GM12891 (cell line): ENCODE measurements at regions not wholly inside any gene's neighbourhood (a gene's known extent, or its start where the extent isn't known, plus 50 kb on each side); places are given as distances from the start of the nearest gene placed in this dataset.

Experiments used
- DNase-seq: peaks from one replicate; pipeline ENCODE4 v3.0.0; 2011; ENCODE audit warnings: low spot score; ENCODE audit not compliant: insufficient read length
- FAIRE-seq: peaks from 2 replicates; lab custom pipeline; 2011; peaks lifted over from hg19 to GRCh38; lab: Jason Lieb, UNC
- PAX5 ChIP-seq: IDR thresholded peaks from 2 replicates; pipeline ENCODE4 v1.6.1; 2011; ENCODE audit warnings: low read length, moderate library complexity, mild to moderate bottlenecking; ENCODE audit not compliant: insufficient read depth, severe bottlenecking
- POLR2A ChIP-seq: IDR thresholded peaks from 2 replicates; pipeline ENCODE4 v1.6.1; 2011; ENCODE audit warnings: low read depth, low read length, control low read depth
- POLR2AphosphoS5 ChIP-seq: IDR thresholded peaks from 2 replicates; pipeline ENCODE4 v1.6.1; 2011; ENCODE audit warnings: low read depth, low read length, control low read depth
- POU2F2 ChIP-seq: IDR thresholded peaks from 2 replicates; pipeline ENCODE4 v1.6.1; 2011; ENCODE audit warnings: low read depth, mild to moderate bottlenecking, control low read depth, low read length, moderate library complexity
- SPI1 ChIP-seq: IDR thresholded peaks from 2 replicates; pipeline ENCODE4 v1.6.1; 2011; ENCODE audit warnings: low read depth, low read length, control low read depth
- TAF1 ChIP-seq: IDR thresholded peaks from 2 replicates; pipeline ENCODE4 v1.6.1; 2011; ENCODE audit warnings: low read depth, low read length, control low read depth

- DNase-seq: no peak
- no peak for FAIRE-seq
- no peak for TF ChIP-seq PAX5
- no peak for TF ChIP-seq POLR2AphosphoS5
- no peak for TF ChIP-seq SPI1
- TF ChIP-seq TAF1: no peak
- TF ChIP-seq POU2F2: no peak
- TF ChIP-seq POLR2A: no peak
Measured at GRCh38 chr1:96178053-96178452, 543.5 kb upstream of the PTBP2 start.

- FAIRE-seq (no peak), DNase-seq (no peak)
- TF ChIP-seq POLR2A (no peak), POLR2AphosphoS5 (no peak), PAX5 (no peak), TAF1 (no peak), POU2F2 (no peak), SPI1 (no peak)
Measured at GRCh38 chr1:96183485-96183884, 538.1 kb upstream of the PTBP2 start.

- FAIRE-seq (no peak), DNase-seq (no peak)
- no peak for TF ChIP-seq POLR2AphosphoS5
- TF ChIP-seq TAF1: no peak
- TF ChIP-seq PAX5: no peak
- no peak for TF ChIP-seq POU2F2
- TF ChIP-seq SPI1: no peak
- no peak for TF ChIP-seq POLR2A
Measured at GRCh38 chr1:96183928-96184327, 537.7 kb upstream of the PTBP2 start.

- DNase-seq (no peak), FAIRE-seq (no peak)
- TF ChIP-seq POU2F2 (no peak), SPI1 (no peak), POLR2AphosphoS5 (no peak)
Measured at GRCh38 chr1:96185181-96185580, 536.4 kb upstream of the PTBP2 start.

- no peak for TF ChIP-seq TAF1
- TF ChIP-seq SPI1: no peak
- no peak for TF ChIP-seq POLR2A
- TF ChIP-seq PAX5: no peak
- no peak for TF ChIP-seq POLR2AphosphoS5
- no peak for TF ChIP-seq POU2F2
- no peak for DNase-seq
- FAIRE-seq: no peak
Measured at GRCh38 chr1:96187020-96187419, 534.6 kb upstream of the PTBP2 start.

- TF ChIP-seq PAX5: no peak
- TF ChIP-seq TAF1: no peak
- TF ChIP-seq SPI1: no peak
- TF ChIP-seq POU2F2: no peak
- TF ChIP-seq POLR2AphosphoS5: no peak
- no peak for TF ChIP-seq POLR2A
- no peak for FAIRE-seq
- DNase-seq: no peak
Measured at GRCh38 chr1:96191165-96191564, 530.4 kb upstream of the PTBP2 start.

GRCh38 chr1:96206451-96206850 lies 515.1 kb upstream of the PTBP2 start:
- TF ChIP-seq TAF1 (no peak), PAX5 (no peak), POLR2AphosphoS5 (no peak), POU2F2 (no peak), POLR2A (no peak), SPI1 (no peak)
- DNase-seq: no peak
- FAIRE-seq: no peak

GRCh38 chr1:96207936-96208335 lies 513.6 kb upstream of the PTBP2 start:
- no peak for DNase-seq
- TF ChIP-seq POU2F2: no peak
- no peak for TF ChIP-seq POLR2A
- no peak for TF ChIP-seq PAX5
- TF ChIP-seq TAF1: no peak
- TF ChIP-seq SPI1: no peak
- TF ChIP-seq POLR2AphosphoS5: no peak
- no peak for FAIRE-seq

- DNase-seq (no peak), FAIRE-seq (no peak)
- no peak for TF ChIP-seq PAX5
- no peak for TF ChIP-seq SPI1
- TF ChIP-seq POU2F2: no peak
- no peak for TF ChIP-seq POLR2AphosphoS5
- no peak for TF ChIP-seq POLR2A
- TF ChIP-seq TAF1: no peak
Measured at GRCh38 chr1:96208428-96208827, 513.2 kb upstream of the PTBP2 start.

- DNase-seq (no peak), FAIRE-seq (no peak)
- TF ChIP-seq POU2F2 (no peak), POLR2AphosphoS5 (no peak), TAF1 (no peak), SPI1 (no peak), POLR2A (no peak), PAX5 (no peak)
Measured at GRCh38 chr1:96210054-96210453, 511.5 kb upstream of the PTBP2 start.
